Endodermal cell (in vitro differentiated cells): ENCODE measurements at regions not wholly inside any gene's neighbourhood (a gene's known extent, or its start where the extent isn't known, plus 50 kb on each side); places are given as distances from the start of the nearest gene placed in this dataset.

Source experiments
- DNase-seq: peaks from one replicate; pipeline ENCODE4 v3.0.0-alpha.2; 2017
- H3K27ac ChIP-seq: 2 replicates; pipeline ENCODE4 v1.5.1; 2013; ENCODE audit warnings: mild to moderate bottlenecking, low read depth, low read length, moderate library complexity
- H3K27me3 ChIP-seq: 2 replicates; pipeline ENCODE4 v1.6.1; 2013; ENCODE audit warnings: mild to moderate bottlenecking, low read length, moderate library complexity; ENCODE audit not compliant: insufficient read depth, control insufficient read depth, poor library complexity, severe bottlenecking
- H3K36me3 ChIP-seq: 2 replicates; pipeline ENCODE4 v1.7.0; 2013; ENCODE audit warnings: mild to moderate bottlenecking, low read length, moderate library complexity; ENCODE audit not compliant: control insufficient read depth, insufficient read depth
- H3K4me1 ChIP-seq: one replicate; pipeline ENCODE4 v1.7.0; 2013; ENCODE audit warnings: low read length; ENCODE audit not compliant: control insufficient read depth, insufficient read depth
- H3K4me3 ChIP-seq: 2 replicates; pipeline ENCODE4 v1.5.1; 2013; ENCODE audit warnings: mild to moderate bottlenecking, low read length, moderate library complexity
- H3K9ac ChIP-seq: 2 replicates; pipeline ENCODE4 v1.6.1; 2013; ENCODE audit warnings: mild to moderate bottlenecking, low read length, moderate library complexity; ENCODE audit not compliant: poor library complexity, severe bottlenecking; ENCODE audit errors: extremely low read depth
- H3K9me3 ChIP-seq: 2 replicates; pipeline ENCODE4 v1.6.1; 2013; ENCODE audit warnings: mild to moderate bottlenecking, low read length, moderate library complexity; ENCODE audit not compliant: control insufficient read depth
- H3K27ac Mint-ChIP-seq: 2 replicates; pipeline ENCODE4 v1.8.0; 2020; ENCODE audit warnings: mixed read lengths
- H3K27me3 Mint-ChIP-seq: 2 replicates; pipeline ENCODE4 v1.8.0; 2021; ENCODE audit warnings: mild to moderate bottlenecking, mixed read lengths; ENCODE audit not compliant: insufficient read depth
- H3K36me3 Mint-ChIP-seq: 2 replicates; pipeline ENCODE4 v1.8.0; 2020; ENCODE audit warnings: low read depth, mixed read lengths
- H3K4me1 Mint-ChIP-seq: 2 replicates; pipeline ENCODE4 v1.8.0; 2020; ENCODE audit warnings: mixed read lengths
- H3K4me3 Mint-ChIP-seq: 2 replicates; pipeline ENCODE4 v1.8.0; 2020; ENCODE audit warnings: mild to moderate bottlenecking, moderate library complexity, mixed read lengths
- H3K9me3 Mint-ChIP-seq: 2 replicates; pipeline ENCODE4 v1.8.0; 2020; ENCODE audit warnings: mild to moderate bottlenecking, mixed read lengths
- CTCF ChIP-seq: fragments of 200-600 bp; sonication (generic); conservative IDR thresholded peaks from 2 replicates; pipeline ENCODE4 v1.5.0; 2021; ENCODE audit warnings: antibody characterized with exemption, mild to moderate bottlenecking
- WGBS, 2 experiments: methylation state at CpG; one replicate each; pipeline versions ENCODE4 v1.1.5 to v1.1.7; 2013; ENCODE audit warnings: missing lambda C conversion rate in 2 of 2, mixed read lengths in 1 of 2; ENCODE audit not compliant: insufficient coverage in 1 of 2, insufficient read length in 1 of 2; 5-methylcytosine and 5-hydroxymethylcytosine counted together

DNA sequence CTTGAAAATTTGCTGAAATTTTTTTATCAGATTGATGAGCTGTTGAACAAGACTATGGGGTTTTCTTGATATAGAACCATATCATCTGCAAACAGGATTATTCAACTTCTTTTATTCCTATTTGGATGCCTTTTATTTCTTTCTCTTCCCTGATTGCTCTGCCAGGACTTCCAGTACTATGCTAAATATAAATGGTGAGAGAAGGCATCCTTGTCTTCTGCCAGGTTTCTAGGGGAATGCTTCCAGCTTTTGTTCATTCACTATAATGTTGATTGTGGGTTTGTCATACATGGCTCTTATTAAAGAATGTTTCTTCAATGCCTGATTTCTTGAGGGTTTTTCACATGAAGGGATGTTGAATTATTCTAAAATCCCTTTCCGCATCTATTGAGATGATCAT is 1139.5 kb downstream of the FAM133A start:
- Histone ChIP-seq H3K9me3 (no peaks in the 10 kb centered on the region), H3K9ac (no peak overlapping the region), H3K27ac (no peak overlapping the region), H3K4me3 (no peak overlapping the region), H3K36me3 (no peaks in the 10 kb centered on the region), H3K4me1 (no peaks in the 10 kb centered on the region), H3K27me3 (no peaks in the 10 kb centered on the region)
- H3K36me3 Mint-ChIP-seq, result peaks cover 7% of the 10 kb centered on the region
- H3K27ac Mint-ChIP-seq, result no peak overlapping the region
- 100% methylated on average over 1 of the region's 1 CpG for WGBS, 2 experiments
- no peak overlapping the region for H3K4me3 Mint-ChIP-seq
- H3K27me3 Mint-ChIP-seq, result no peaks in the 10 kb centered on the region
- no peak for DNase-seq
- no peak for TF ChIP-seq CTCF
- H3K4me1 Mint-ChIP-seq, result peaks cover 20% of the 10 kb centered on the region
- peaks cover 26% of the 10 kb centered on the region for H3K9me3 Mint-ChIP-seq

DNA sequence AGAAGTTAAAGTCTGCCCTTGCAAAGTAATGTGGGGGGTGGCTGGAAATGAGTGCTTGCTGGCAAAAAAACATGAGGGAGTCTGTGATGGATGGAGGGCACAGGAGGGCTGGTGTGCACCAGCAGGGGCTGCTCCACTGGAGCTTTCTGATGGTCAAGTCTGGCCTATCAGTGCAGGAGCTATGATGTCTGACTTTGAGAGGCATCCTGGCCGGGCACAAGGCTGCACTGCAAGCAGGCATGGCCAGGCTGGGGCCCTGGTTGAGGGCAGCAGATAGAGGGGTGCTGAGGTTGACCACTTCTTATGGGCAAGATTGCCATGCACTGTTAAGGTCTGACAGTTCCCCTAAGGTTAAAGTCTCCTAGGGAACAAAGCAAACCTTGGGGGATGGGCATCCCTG is 1140.2 kb downstream of the FAM133A start:
- no peak for TF ChIP-seq CTCF
- H3K4me1 Mint-ChIP-seq, result peaks cover 20% of the 10 kb centered on the region
- no peak overlapping the region for H3K4me3 ChIP-seq
- no peak overlapping the region for H3K27ac Mint-ChIP-seq
- no peaks in the 10 kb centered on the region for H3K4me1 ChIP-seq
- WGBS, 2 experiments, result 86% methylated on average over 1 of the region's 1 CpG; no CpG with 5 or more reads in 1 of the 2 experiments
- no peaks in the 10 kb centered on the region for H3K36me3 ChIP-seq
- no peaks in the 10 kb centered on the region for H3K27me3 ChIP-seq
- no peak overlapping the region for H3K27ac ChIP-seq
- peaks cover 6% of the 10 kb centered on the region for H3K36me3 Mint-ChIP-seq
- no peak for DNase-seq
- H3K9ac ChIP-seq, result no peak overlapping the region
- no peaks in the 10 kb centered on the region for H3K27me3 Mint-ChIP-seq
- peaks cover 26% of the 10 kb centered on the region for H3K9me3 Mint-ChIP-seq
- H3K9me3 ChIP-seq, result no peaks in the 10 kb centered on the region
- no peak overlapping the region for H3K4me3 Mint-ChIP-seq

DNA sequence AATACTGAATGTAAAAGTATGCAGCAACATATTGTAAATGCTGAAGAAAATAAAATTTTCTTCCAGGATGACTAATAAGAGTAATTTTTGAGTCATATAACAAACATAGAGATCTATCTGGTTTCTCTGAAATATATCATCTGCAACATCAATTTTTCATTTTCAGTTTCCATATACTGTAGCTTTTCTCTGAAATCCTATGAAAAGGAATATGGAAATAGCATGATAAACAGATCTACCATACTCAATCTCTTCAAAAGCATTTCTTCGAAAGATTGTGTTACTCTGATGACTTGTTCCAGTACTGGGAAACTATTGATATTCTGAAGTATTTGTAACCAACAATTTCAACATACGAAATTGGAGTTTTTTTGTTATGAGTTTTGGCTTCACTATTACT is 1156.7 kb downstream of the FAM133A start:
- TF ChIP-seq CTCF, result no peak
- Histone ChIP-seq H3K9ac (no peak overlapping the region), H3K27me3 (no peaks in the 10 kb centered on the region), H3K27ac (no peak overlapping the region), H3K36me3 (no peaks in the 10 kb centered on the region), H3K9me3 (no peaks in the 10 kb centered on the region), H3K4me1 (no peaks in the 10 kb centered on the region), H3K4me3 (no peak overlapping the region)
- H3K36me3 Mint-ChIP-seq, result peaks cover 1% of the 10 kb centered on the region
- no peak for DNase-seq
- peaks cover 9% of the 10 kb centered on the region for H3K4me1 Mint-ChIP-seq
- H3K4me3 Mint-ChIP-seq, result no peak overlapping the region
- no peak overlapping the region for H3K27ac Mint-ChIP-seq
- H3K27me3 Mint-ChIP-seq, result no peaks in the 10 kb centered on the region
- H3K9me3 Mint-ChIP-seq, result peaks cover 4% of the 10 kb centered on the region
- no CpG with 5 or more reads among the region's 2 CpGs for WGBS, 2 experiments
